Fibroblast of villous mesenchyme (primary cell): ENCODE measurements at regions not wholly inside any gene's neighbourhood (a gene's known extent, or its start where the extent isn't known, plus 50 kb on each side); places are given as distances from the start of the nearest gene placed in this dataset.

Experiments used
- DNase-seq: peaks from one replicate; pipeline ENCODE4 v3.0.0-alpha.2; 2010; ENCODE audit warnings: low read depth
- H3K4me3 ChIP-seq: 2 replicates; pipeline ENCODE4 v1.5.1; 2011; ENCODE audit warnings: low read depth, mild to moderate bottlenecking, low read length
- CTCF ChIP-seq: IDR thresholded peaks from 2 replicates; pipeline ENCODE4 v1.5.1; 2012; ENCODE audit warnings: low read depth, mild to moderate bottlenecking, low read length; ENCODE audit not compliant: insufficient read depth

DNA sequence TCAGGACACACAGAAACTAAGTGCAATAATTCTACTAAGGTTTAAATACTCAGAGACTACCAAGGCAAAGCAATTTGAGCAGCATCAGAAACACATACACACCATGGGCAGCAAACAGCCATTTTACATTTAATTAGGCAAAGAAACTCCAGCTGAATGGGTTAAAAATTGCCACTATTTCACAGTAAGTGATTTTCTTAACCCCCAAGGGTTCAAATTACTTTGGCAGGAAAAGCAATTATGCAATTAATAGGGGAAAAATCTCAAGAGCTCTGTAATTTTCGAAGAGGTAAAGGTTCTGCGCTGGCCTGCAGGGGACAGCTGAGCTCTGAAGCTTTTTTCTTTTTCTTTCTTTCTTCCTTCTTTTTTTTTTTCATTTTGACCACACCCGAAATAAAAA is 206.2 kb upstream of the RRP15 start:
- H3K4me3 ChIP-seq, result no peak overlapping the region
- TF ChIP-seq CTCF, result no peak
- no peak for DNase-seq

DNA sequence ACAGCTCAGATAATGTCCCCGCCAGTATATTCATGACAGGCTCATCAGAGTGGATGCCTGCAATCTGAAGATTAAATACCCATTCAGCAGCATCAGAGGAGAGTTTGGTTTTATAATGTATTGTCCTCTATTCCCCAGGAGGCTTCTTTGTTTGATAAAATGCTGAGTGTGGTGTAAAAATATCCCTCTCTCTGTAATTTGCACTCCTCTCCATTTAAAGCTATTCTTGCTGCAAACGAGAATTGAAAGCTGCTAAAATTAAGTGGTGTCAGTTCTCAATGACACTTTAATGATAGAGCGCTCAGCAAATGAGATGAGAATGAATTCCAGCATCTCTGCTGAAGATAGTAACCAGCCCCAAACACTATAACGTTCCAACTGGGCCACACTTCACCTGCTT is 205.7 kb upstream of the RRP15 start:
- no peak overlapping the region for H3K4me3 ChIP-seq
- no peak for TF ChIP-seq CTCF
- no peak for DNase-seq

- no peak for DNase-seq
- H3K4me3 ChIP-seq, result no peak overlapping the region
- no peak for TF ChIP-seq CTCF
Measured at GRCh38 chr1:218079820-218080219, 205.3 kb upstream of the RRP15 start.

DNA sequence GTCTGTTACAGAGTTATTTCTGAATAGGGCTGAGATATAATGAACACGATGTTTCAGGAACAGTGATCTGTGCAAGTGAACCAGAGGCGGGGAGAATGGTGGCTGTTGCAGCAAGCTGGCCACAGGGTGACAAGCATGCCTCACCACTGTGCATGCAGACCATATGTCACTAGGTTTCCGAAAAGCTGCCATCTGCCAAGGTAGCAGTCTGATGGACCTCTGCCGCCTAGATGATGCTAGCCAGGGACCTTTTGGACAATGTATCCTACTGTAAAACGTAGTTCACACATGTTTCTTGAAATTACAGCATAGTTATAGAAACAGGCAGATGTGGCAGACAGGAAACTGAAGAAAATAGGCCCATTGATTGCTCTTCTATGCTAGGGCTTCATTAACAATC is 204.2 kb upstream of the RRP15 start:
- DNase-seq, result no peak
- no peak overlapping the region for H3K4me3 ChIP-seq
- TF ChIP-seq CTCF, result no peak

- H3K4me3 ChIP-seq, result no peak overlapping the region
- TF ChIP-seq CTCF, result no peak
- DNase-seq, result no peak
Measured at GRCh38 chr1:218081358-218081757, 203.7 kb upstream of the RRP15 start.

GRCh38 chr1:218090459-218090858 is 194.6 kb upstream of the RRP15 start:
- TF ChIP-seq CTCF, result no peak
- no peak for DNase-seq

GRCh38 chr1:218101409-218101808 is 183.7 kb upstream of the RRP15 start:
- DNase-seq, result no peak
- H3K4me3 ChIP-seq, result no peak overlapping the region
- no peak for TF ChIP-seq CTCF

More at GRCh38 chr1:218090459-218090858, 194.6 kb upstream of the RRP15 start:
- H3K4me3 ChIP-seq, result no peak overlapping the region
